A673 (cell line): ENCODE measurements at regions not wholly inside any gene's neighbourhood (a gene's known extent, or its start where the extent isn't known, plus 50 kb on each side); places are given as distances from the start of the nearest gene placed in this dataset.
A peak's percentile ranks its signal among the peaks of the same experiment; 100 is the strongest.

Experiments
- CTCF ChIP-seq: fragments of 300-800, 200-600 bp; sonication (generic); conservative IDR thresholded peaks from 2 replicates; pipeline ENCODE4 v1.5.1; 2017; ENCODE audit warnings: low read depth, mild to moderate bottlenecking, antibody characterized with exemption, low read length, moderate library complexity, mixed read lengths
- EZH2 ChIP-seq: fragments of 200-600 bp; sonication (generic); IDR thresholded peaks from 2 replicates; pipeline ENCODE4 v1.6.1; 2017; ENCODE audit warnings: borderline replicate concordance, low read depth, mild to moderate bottlenecking, mixed read lengths, antibody characterized with exemption, low read length; ENCODE audit not compliant: poor library complexity, severe bottlenecking

- TF ChIP-seq CTCF (peak; percentile 93), EZH2 (no peak)
Observed at GRCh38 chr14:21748869-21749303, 75.3 kb upstream of the OR4E1 start.
